GM18907 (cell line): ENCODE measurements at regions not wholly inside any gene's neighbourhood (a gene's known extent, or its start where the extent isn't known, plus 50 kb on each side); places are given as distances from the start of the nearest gene placed in this dataset.

Source experiments
- ATAC-seq: cut with Tn5 transposase; IDR thresholded peaks from one replicate; pipeline ENCODE4 v1.9.1; 2021; ENCODE audit warnings: mild to moderate bottlenecking, moderate library complexity; ENCODE audit not compliant: unreplicated experiment

- ATAC-seq, result no peak
Observed at GRCh38 chr4:19126903-19127302, 1105.3 kb upstream of the LCORL start.

GRCh38 chr4:19123681-19124080 lies 1102.1 kb upstream of the LCORL start:
- ATAC-seq, result no peak

GRCh38 chr4:19119904-19120560 lies 1098.5 kb upstream of the LCORL start:
- ATAC-seq, result no peak

GRCh38 chr4:19117022-19117421 lies 1095.5 kb upstream of the LCORL start:
- no peak for ATAC-seq

GRCh38 chr4:19104176-19104575 lies 1082.6 kb upstream of the LCORL start:
- ATAC-seq, result no peak

GRCh38 chr4:19095491-19096046 lies 1074.0 kb upstream of the LCORL start:
- no peak for ATAC-seq

GRCh38 chr4:19093951-19094350 lies 1072.4 kb upstream of the LCORL start:
- ATAC-seq, result no peak

- ATAC-seq, result no peak
Observed at GRCh38 chr4:19092797-19093196, 1071.2 kb upstream of the LCORL start.

- ATAC-seq, result no peak
Observed at GRCh38 chr4:19074036-19074435, 1052.5 kb upstream of the LCORL start.

GRCh38 chr4:19063662-19064061 lies 1042.1 kb upstream of the LCORL start:
- ATAC-seq, result no peak

- no peak for ATAC-seq
Observed at GRCh38 chr4:19054916-19055315, 1033.4 kb upstream of the LCORL start.

- no peak for ATAC-seq
Observed at GRCh38 chr4:19051831-19052230, 1030.3 kb upstream of the LCORL start.

- ATAC-seq, result no peak
Observed at GRCh38 chr4:19047279-19047880, 1025.8 kb upstream of the LCORL start.

- ATAC-seq, result no peak
Observed at GRCh38 chr4:19039816-19040215, 1018.3 kb upstream of the LCORL start.

GRCh38 chr4:19038231-19038630 lies 1016.7 kb upstream of the LCORL start:
- ATAC-seq, result no peak

- ATAC-seq, result no peak
Observed at GRCh38 chr4:19033816-19034733, 1012.5 kb upstream of the LCORL start.

- ATAC-seq, result no peak
Observed at GRCh38 chr4:19030536-19030935, 1009.0 kb upstream of the LCORL start.

GRCh38 chr4:19030048-19030447 lies 1008.5 kb upstream of the LCORL start:
- ATAC-seq, result no peak

- ATAC-seq, result no peak
Observed at GRCh38 chr4:19026281-19026680, 1004.7 kb upstream of the LCORL start.

GRCh38 chr4:19025031-19025430 lies 1003.5 kb upstream of the LCORL start:
- ATAC-seq, result no peak

- no peak for ATAC-seq
Observed at GRCh38 chr4:19024047-19024446, 1002.5 kb upstream of the LCORL start.

GRCh38 chr4:19021617-19022016 lies 1000.1 kb upstream of the LCORL start:
- ATAC-seq, result no peak
